IPS-18c (cell line): ENCODE measurements at regions not wholly inside any gene's neighbourhood (a gene's known extent, or its start where the extent isn't known, plus 50 kb on each side); places are given as distances from the start of the nearest gene placed in this dataset.
"Not testable (repeated sequence)": the region's sequence is repeated elsewhere in the genome, so short reads cannot be mapped to it uniquely, and the experiment has no call there.

Source experiments
- H3K4me3 ChIP-seq: 2 replicates; pipeline ENCODE4 v1.7.0; 2013; ENCODE audit warnings: low read depth, mild to moderate bottlenecking, low read length, moderate library complexity; ENCODE audit not compliant: insufficient read depth
- H3K9me3 ChIP-seq: one replicate; pipeline ENCODE4 v1.6.1; 2013; ENCODE audit warnings: mild to moderate bottlenecking, low read length, moderate library complexity; ENCODE audit not compliant: control insufficient read depth, insufficient read depth

DNA sequence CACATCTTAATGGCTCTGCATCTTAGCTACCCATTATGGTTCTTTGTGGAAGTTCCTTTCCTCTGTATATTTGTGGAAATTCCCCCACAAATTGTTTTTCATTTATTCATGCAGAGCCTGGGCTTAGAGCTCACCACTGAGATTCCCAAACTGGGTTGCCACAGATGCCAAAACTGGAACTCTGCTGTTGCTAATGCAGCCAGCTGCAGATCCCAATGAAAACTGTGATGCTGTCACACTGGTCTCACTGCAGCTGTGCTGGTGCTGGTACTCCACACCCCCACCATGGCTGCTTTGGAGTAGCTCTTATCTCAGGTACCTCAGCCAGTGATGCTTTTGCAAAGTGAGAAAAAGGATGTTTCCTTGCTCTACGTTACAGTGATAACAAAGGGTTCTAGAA, 87.7 kb downstream of the DCK start:
- Histone ChIP-seq H3K9me3 (no peaks in the 10 kb centered on the region), H3K4me3 (no peak overlapping the region)

DNA sequence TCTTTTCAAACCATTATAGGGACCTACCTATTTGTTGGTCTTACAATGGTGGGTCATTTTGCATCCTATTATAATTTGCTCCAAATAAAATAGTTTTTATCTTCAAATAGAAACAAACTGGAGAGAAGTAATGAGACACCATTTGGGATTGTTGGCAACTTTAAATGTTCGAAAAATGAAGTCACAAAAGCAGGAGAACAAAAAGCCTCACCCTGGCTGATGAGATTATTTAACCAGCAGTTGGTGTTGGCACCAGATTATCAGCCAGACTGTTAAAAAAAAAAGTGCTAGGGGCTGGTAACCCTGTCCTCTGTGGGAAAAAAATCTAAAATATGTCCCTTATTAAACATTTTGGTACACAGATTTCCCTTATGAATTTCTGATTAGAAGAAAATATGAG, 100.3 kb downstream of the DCK start:
- Histone ChIP-seq H3K4me3 (no peak overlapping the region), H3K9me3 (no peaks in the 10 kb centered on the region)

DNA sequence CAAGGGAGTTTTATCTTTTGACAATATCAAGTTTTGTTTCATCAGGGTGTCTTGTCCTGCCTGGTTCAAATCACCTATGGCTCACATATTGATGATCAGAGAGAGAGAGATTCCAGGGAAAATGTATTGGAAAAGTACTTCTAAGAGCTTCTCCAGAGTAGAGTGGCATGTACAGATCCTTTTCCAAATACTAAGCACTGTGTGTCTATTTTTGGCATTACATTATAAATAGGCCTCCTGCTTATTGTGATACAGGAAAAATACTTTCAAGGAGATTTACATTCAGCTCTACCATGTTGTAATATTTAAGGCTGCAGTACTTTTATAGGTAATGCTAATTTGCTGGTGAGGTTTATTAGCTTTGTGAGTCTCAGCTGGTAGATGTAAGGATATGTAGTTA, 100.8 kb downstream of the DCK start:
- Histone ChIP-seq H3K4me3 (no peak overlapping the region), H3K9me3 (no peaks in the 10 kb centered on the region)

DNA sequence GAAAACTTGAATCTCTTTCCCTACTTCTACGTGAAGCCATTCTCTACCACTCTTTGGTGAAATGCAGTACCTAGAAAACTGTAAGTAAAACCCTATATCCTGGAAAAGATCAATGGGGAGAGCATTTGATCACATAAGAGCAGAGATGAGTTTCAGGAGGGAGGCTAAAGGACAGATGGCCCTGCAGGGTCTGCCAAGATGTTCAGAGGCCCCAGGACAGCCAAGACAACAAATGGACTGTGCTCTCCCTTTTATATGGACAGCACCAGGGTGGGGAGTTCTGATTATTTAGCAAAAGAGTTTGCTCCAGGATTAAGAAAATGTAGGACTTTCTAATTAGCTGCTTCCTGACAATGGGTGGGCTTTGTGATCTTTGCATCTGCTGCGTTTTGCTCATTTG, 101.7 kb downstream of the DCK start:
- no peaks in the 10 kb centered on the region for H3K9me3 ChIP-seq
- no peak overlapping the region for H3K4me3 ChIP-seq

DNA sequence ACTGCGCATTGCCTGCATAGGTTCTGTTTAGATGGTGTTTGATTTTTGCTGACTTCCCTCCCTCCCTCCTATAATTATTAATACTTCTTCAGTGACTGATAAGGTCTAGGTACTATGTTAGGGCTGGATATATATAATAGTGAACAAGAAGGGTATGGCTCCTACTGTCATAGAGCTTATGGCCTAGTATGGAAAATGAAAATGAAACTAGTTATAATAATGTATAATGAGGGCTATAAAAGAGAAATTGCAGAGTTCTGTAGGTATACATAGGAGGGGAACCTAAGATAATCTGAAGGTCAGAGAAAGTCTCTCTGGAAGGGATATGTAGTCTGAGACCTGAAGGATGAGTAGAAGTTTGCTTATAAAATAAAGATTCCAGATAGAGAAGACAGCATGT, 102.1 kb downstream of the DCK start:
- no peak overlapping the region for H3K4me3 ChIP-seq
- no peaks in the 10 kb centered on the region for H3K9me3 ChIP-seq

DNA sequence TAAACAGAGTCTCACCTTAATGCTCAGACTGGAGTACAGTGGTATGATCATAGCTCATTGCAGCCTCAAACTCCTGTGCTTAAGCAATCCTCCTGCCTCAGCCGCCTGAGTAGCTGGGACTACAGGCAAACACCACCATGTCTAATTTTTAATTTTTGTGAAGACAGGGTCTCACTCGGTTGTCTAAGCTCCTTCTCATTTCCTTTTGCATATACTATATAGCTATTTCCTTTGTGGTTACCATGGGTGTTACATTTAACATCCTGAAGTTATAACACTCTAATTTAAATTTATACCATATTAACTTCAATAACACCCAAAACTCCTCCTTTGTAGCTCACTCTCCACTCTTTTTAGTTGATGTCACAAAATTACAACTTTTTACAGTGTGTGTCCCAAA, 114.3 kb downstream of the DCK start:
- H3K9me3 ChIP-seq: no peaks in the 10 kb centered on the region

DNA sequence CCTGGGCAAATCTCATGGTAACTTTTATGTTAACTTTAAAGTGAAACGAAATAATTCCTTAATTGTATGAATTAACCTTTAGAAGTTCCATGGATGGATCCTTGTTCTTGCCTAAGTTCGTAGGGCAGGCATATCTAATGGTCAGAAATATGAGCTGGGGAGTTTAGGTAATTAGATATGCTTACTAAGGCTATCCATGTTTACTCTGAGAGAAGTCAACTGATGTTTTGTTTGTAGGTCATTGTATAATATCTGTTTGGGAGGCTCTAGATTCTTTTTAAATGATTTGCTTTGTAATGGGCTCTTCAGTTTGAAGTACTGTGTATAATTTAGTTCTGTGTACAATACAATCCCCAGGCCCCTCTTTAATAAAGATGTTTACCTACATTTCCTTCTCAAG, 117.0 kb downstream of the DCK start:
- Histone ChIP-seq H3K9me3 (no peaks in the 10 kb centered on the region), H3K4me3 (no peak overlapping the region)

More for the DNA sequence above, 114.3 kb downstream of the DCK start:
- H3K4me3 ChIP-seq: no peak overlapping the region

DNA sequence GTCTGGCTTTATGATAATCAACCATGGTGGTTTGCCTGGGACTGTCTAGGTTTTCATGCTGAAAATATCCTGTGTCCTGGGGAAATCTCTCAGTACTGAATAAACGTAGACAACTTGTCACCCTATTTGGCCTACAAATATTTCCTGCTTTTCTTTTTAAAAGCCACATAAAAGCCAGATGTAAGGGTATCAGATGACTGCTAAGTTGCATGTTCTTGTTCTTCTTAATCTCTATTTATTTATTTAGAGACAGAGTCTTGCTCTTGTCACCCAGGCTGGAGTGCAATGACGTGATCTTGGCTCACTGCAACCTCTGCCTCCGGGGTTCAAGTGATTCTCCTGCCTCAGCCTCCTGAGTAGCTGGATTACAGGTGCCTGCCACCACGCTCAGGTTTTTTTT, 117.7 kb downstream of the DCK start:
- not testable (repeated sequence) for H3K9me3 ChIP-seq

DNA sequence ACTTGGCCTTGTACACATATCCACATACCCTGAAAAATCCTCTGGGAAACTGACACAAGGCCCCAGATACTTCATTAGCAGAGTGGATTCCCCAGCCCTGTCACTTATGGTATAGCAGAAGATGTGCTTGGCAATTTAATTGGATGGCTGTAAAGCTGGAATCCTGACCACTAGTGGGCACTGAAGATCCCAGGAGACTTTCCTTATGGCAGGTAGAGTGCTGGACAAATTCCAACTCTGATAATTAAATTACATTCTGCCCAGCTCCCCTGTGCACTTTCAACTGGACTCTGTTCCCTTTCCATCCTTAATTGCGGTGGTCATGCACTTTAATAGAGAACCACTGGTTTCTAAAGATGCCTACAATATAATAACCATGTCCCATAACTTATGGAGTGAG, 119.8 kb downstream of the DCK start:
- no peak overlapping the region for H3K4me3 ChIP-seq
- no peaks in the 10 kb centered on the region for H3K9me3 ChIP-seq

More for the DNA sequence above, 117.7 kb downstream of the DCK start:
- H3K4me3 ChIP-seq: not testable (repeated sequence)

DNA sequence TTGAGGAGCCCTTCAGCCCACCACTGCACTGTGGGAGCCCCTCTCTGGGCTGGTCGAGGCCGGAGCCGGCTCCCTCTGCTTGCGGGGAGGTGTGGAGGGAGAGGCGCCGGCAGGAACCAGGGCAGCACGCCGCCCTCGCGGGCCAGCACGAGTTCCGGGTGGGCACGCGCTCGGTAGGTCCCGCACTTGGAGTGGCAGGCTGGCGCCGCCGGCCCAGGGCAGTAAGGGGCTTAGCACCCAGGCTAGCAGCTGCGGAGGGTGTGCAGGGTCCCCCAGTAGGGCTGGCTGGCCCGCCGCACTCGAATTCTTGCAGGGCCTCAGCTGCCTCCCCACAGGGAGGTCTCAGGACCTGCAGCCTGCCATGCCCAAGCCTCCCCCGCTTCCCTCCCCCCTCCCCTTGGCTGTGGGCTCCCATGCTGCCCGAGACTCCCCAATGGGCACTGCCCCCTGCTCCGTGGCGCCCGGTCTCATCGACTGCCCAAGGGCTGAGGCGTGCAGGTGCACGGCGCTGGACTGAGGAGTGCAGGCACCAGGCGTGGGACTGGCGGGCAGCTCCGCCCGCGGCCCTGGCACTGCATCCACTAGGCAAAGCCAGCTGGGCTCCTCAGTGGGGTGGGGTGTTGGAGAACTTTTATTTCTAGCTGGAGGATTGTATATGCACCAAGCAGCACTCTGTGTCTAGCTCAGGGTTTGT, 127.5 kb downstream of the DCK start:
- Histone ChIP-seq H3K9me3 (peaks cover 2% of the 10 kb centered on the region), H3K4me3 (no peak overlapping the region)

DNA sequence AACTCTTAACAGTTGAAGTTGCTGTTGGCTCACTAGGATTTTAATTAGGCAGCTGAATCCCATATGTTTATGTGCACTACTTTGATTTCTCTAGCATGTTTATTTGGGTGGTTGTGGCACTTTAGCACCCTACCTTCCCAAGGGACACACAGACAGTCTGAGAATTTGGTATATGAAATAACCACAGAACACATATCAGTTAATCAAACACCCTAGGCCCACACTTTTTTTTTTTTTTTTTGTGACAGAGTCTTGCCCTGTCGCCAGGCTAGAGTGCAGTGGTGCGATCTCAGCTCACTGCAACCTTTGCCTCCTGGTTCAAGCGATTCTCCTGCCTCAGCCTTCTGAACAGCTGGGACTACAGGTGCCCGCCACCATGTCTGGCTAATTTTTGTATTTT, 130.5 kb downstream of the DCK start:
- Histone ChIP-seq H3K9me3 (peaks cover 2% of the 10 kb centered on the region), H3K4me3 (no peak overlapping the region)

DNA sequence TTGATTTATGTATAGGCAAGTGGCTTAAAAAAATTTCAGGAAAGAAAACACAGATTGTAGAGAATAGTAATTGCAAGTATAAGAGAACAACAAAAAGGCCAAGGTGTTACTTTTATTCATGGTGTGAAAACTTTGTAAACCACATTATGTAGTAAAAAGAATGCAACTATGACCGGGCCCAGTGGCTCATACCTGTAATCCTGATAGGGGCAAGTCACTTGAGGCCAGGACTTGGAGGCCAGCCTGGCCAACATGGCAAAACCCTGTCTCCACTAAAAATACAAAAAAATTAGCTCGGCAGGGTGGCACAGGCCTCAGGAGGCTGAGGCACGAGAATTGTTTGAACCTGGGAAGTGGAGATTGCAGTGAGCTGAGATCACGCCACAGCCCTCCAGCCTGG, 131.7 kb downstream of the DCK start:
- Histone ChIP-seq H3K4me3 (no peak overlapping the region), H3K9me3 (peaks cover 2% of the 10 kb centered on the region)

DNA sequence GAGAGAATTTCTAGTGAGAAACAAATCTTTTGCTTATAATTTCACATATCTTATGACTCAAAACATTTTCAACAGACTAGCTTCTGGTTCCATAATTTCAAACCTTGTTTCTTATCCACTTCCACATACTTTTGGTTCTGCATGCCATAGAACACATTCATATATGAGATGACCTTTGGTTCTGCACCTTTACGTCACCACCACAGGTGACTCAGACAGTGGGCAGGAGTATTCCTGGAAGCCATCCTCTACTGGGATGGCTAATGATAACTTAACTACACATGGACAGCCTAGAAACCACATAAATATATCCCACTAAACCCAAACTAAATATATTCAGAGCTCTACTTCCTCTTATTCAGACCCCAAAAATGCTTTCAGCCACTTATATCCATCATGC, 133.3 kb downstream of the DCK start:
- Histone ChIP-seq H3K9me3 (no peaks in the 10 kb centered on the region), H3K4me3 (no peak overlapping the region)

DNA sequence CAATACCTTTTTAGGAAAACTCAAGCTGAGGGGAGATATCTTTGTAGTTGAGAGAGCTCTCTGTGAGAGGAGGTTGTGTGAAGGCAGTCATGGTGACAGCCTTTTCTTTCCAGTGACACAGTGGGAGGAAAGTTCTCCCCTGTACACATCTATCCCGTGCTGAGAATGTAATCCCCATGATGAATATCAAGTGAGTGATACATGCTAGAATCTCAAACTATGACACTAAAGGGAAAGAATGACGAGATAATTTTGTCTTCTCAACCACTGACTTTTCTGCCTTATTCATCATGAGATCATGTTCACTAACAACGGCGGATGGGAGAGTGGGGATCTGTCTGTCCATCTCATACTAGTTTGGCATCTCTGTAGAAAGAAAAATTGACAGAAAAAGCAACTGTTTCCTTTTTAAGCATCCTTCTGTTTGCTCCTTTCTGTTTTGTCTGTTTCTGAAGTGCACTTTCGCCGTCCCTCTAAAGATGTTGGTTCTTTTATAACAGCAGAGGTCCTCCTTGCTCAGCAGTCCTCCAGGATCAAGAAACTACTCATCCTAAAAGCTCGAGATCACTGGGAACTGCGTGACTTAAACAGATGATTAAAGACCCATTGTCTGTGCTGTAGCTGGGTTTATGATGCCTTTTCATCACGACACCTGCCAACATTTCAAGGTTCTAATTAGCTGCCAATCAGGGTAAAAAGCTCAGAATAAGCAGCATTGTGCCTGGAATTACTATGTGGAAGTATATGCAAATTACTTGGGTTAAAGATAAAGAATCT, 137.6 kb downstream of the DCK start:
- Histone ChIP-seq H3K9me3 (no peaks in the 10 kb centered on the region), H3K4me3 (no peak overlapping the region)

DNA sequence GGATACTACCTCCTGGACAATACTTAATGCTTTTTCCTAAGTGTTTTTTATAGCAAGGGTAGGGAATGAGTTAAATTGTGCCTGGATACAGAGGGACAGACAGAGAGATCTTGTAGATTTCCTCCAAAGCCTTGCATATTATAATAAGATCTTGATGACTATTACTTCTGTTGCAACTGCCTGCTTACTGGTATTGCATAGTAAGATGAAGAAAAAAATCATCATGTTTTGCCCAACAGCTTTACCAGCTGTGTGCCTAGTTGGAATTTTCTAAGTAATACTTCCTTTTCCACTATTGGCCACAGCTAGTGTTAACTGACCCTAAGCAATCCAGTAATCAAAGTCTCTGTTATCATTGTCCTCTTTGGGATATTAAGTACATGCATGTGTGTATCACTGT, 139.0 kb downstream of the DCK start:
- H3K9me3 ChIP-seq: no peaks in the 10 kb centered on the region
- H3K4me3 ChIP-seq: no peak overlapping the region

DNA sequence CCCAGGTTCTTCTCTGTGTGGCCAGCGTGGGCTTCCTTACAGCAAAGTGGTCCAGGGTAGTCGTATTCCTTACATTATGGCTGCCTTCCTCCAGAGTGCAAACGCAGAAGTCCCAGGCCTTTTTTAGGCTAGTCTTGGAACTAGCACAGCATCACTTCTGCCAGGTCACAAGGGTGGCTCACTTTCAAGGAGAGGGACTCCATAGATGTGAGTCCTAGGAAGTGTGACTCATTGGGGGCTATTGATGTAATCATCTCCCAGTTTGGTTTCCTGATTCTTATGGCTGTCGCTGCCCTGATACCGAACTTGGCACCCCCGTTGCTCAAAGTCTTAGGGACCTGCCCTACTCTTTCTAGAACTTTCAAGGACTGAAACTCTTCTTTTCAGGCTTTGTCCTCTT, 140.0 kb downstream of the DCK start:
- Histone ChIP-seq H3K4me3 (no peak overlapping the region), H3K9me3 (no peaks in the 10 kb centered on the region)

DNA sequence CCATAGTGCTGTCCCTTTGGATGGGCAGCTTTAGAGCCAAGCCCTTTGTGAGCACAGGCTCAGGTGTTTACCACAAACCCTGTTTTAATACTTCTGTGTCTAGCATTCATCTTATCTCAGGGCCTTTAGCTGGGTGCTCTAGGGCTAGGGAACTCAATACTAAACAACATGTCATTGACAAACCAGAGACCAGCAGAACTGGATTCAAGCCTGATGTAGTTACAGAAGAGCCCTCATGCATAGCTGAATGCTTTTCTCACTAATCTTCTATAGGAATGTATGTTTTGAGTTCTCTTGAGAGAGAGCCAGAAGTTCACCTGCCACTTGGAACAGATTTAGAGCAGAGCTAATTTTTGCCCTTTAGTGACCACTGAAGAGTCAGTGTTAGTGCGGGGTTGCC, 142.6 kb downstream of the DCK start:
- Histone ChIP-seq H3K9me3 (no peaks in the 10 kb centered on the region), H3K4me3 (no peak overlapping the region)

DNA sequence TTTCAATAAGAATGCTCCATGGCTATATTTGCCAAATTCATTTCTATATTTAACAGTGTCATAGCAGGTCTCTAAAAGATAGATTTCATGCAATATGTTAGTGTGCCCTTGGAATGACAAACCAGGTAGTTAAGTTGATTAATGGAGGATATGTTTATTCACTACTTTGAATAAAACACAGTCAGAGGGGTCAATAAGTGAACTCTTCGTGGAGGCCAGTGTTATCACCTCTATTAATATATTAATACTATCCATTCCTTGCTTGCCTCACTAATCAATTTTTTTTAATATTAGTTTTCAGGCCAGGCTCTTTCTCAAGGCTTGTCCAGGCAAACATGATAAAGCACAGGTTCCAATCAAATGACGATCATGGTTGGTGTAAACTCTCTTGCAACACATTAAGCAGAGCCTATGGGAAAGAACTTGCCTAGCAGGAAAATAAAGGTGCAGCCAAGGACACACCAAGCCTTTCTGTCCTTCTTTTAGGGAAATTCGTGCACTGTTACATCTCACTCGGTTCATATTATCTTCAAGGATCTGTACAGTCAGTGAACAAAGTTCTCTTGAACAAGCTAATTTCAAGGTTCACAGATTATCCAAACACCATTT, 144.7 kb downstream of the DCK start:
- Histone ChIP-seq H3K4me3 (no peak overlapping the region), H3K9me3 (no peaks in the 10 kb centered on the region)
